GM23338 (cell line): ENCODE measurements at regions not wholly inside any gene's neighbourhood (a gene's known extent, or its start where the extent isn't known, plus 50 kb on each side); places are given as distances from the start of the nearest gene placed in this dataset.

Experiments
- ATAC-seq: fragments of 200-7000 bp; cut with Tn5 transposase; 3 replicates; pipeline ENCODE4 v1.9.1; 2020
- DNase-seq: peaks from one replicate; pipeline ENCODE4 v3.0.0-alpha.2; 2015; ENCODE audit warnings: low spot score
- H2AFZ ChIP-seq: fragments of 200-600 bp; sonication (generic); 2 replicates; pipeline ENCODE4 v1.8.0; 2016; ENCODE audit warnings: antibody characterized with exemption, mild to moderate bottlenecking, moderate library complexity
- H3F3A ChIP-seq: fragments of 200-600 bp; sonication (generic); replicated peaks from 2 replicates; pipeline ENCODE4 v1.8.0; 2017; ENCODE audit warnings: antibody characterized with exemption, mixed run types, low read depth
- H3K27ac ChIP-seq: fragments of 200-600 bp; sonication (generic); 2 replicates; pipeline ENCODE4 v1.6.1; 2016; ENCODE audit warnings: low read depth
- H3K27me3 ChIP-seq: fragments of 200-600 bp; sonication (generic); 2 replicates; pipeline ENCODE4 v1.8.0; 2016; ENCODE audit warnings: mild to moderate bottlenecking, mixed run types, moderate library complexity; ENCODE audit not compliant: insufficient read depth
- H3K36me3 ChIP-seq: fragments of 200-600 bp; sonication (generic); 2 replicates; pipeline ENCODE4 v1.8.0; 2016; ENCODE audit warnings: mild to moderate bottlenecking; ENCODE audit not compliant: insufficient read depth
- H3K4me1 ChIP-seq: fragments of 200-600 bp; sonication (generic); 2 replicates; pipeline ENCODE4 v1.8.0; 2016; ENCODE audit warnings: mild to moderate bottlenecking, moderate library complexity; ENCODE audit not compliant: insufficient read depth
- H3K4me2 ChIP-seq: fragments of 200-600 bp; sonication (generic); 2 replicates; pipeline ENCODE4 v1.7.1; 2017; ENCODE audit warnings: mixed run types
- H3K4me3 ChIP-seq: fragments of 200-600 bp; sonication (generic); 2 replicates; pipeline ENCODE4 v1.6.1; 2016; ENCODE audit warnings: mixed run types
- H3K79me2 ChIP-seq: fragments of 200-600 bp; sonication (generic); replicated peaks from 2 replicates; pipeline ENCODE4 v1.8.0; 2017; ENCODE audit warnings: mild to moderate bottlenecking; ENCODE audit not compliant: insufficient read depth
- H3K9me2 ChIP-seq: fragments of 200-600 bp; sonication (generic); 2 replicates; pipeline ENCODE4 v1.8.0; 2017; ENCODE audit not compliant: insufficient read depth
- H4K20me1 ChIP-seq: fragments of 200-600 bp; sonication (generic); replicated peaks from 2 replicates; pipeline ENCODE4 v1.8.0; 2017; ENCODE audit warnings: mild to moderate bottlenecking; ENCODE audit not compliant: insufficient read depth
- H3K27ac Mint-ChIP-seq: 2 replicates; pipeline ENCODE4 v1.8.0; 2020; ENCODE audit warnings: inconsistent platforms, mild to moderate bottlenecking, moderate library complexity, mixed read lengths
- H3K27me3 Mint-ChIP-seq: 3 replicates; pipeline ENCODE4 v1.8.0; 2022; ENCODE audit warnings: low read depth, mild to moderate bottlenecking, moderate library complexity, mixed read lengths, inconsistent platforms; ENCODE audit not compliant: insufficient read depth, poor library complexity
- H3K36me3 Mint-ChIP-seq: 3 replicates; pipeline ENCODE4 v1.8.0; 2021; ENCODE audit warnings: low read depth, mild to moderate bottlenecking, inconsistent platforms, moderate library complexity, mixed read lengths
- H3K4me1 Mint-ChIP-seq: 3 replicates; pipeline ENCODE4 v1.8.0; 2020; ENCODE audit warnings: mild to moderate bottlenecking, inconsistent platforms, mixed read lengths
- H3K4me3 Mint-ChIP-seq: 3 replicates; pipeline ENCODE4 v1.8.0; 2021; ENCODE audit warnings: moderate library complexity, mild to moderate bottlenecking, inconsistent platforms, mixed read lengths
- H3K9me3 Mint-ChIP-seq: 3 replicates; pipeline ENCODE4 v1.8.0; 2020; ENCODE audit warnings: moderate library complexity, mild to moderate bottlenecking, inconsistent platforms, mixed read lengths
- EZH2phosphoT487 ChIP-seq: fragments of 200-600 bp; sonication (generic); IDR thresholded peaks from one replicate; pipeline ENCODE4 v1.8.1; 2018; ENCODE audit warnings: antibody characterized with exemption; ENCODE audit not compliant: unreplicated experiment
- JUNB ChIP-seq: IDR thresholded peaks from one replicate; pipeline ENCODE4 v1.6.1; 2016; ENCODE audit warnings: antibody characterized with exemption; ENCODE audit not compliant: unreplicated experiment
- POLR2AphosphoS5 ChIP-seq: IDR thresholded peaks from 2 replicates; pipeline ENCODE4 v1.6.1; 2016; ENCODE audit warnings: antibody characterized with exemption, low read depth
- REST ChIP-seq: IDR thresholded peaks from one replicate; pipeline ENCODE4 v1.6.1; 2018; ENCODE audit warnings: antibody characterized with exemption; ENCODE audit not compliant: unreplicated experiment
- ZNF331 ChIP-seq: fragments of 250-450 bp; sonication (Bioruptor Pico); IDR thresholded peaks from 2 replicates; pipeline ENCODE4 v1.5.0; 2020; ENCODE audit warnings: low read depth, mild to moderate bottlenecking, moderate library complexity
- ZNF462 ChIP-seq: fragments of 250-450 bp; sonication (Bioruptor Pico); IDR thresholded peaks from 2 replicates; pipeline ENCODE4 v1.5.0; 2020; ENCODE audit warnings: mild to moderate bottlenecking, moderate library complexity

DNA sequence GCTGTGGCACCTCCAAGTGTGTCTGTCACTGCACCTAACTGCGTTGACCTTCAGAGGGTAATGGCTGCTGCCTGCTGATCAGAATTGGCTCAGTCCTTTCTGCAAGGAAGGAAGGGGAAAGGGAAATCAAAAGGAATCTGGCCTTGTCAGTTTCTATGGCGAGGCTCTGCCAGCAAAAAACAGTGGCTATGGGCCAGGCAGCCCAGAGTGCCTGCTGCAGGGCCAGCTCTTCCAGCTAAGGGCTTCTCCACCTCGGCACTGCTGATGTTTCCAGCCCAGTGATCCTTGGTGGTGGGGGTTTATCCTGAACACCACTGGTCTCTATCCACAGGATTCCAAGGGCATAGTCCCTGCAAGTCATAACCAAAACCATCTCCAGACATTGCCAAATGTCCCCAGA is 184.3 kb downstream of the TJP1 start:
- Histone ChIP-seq H3K4me2 (no peak overlapping the region), H3F3A (no peaks in the 10 kb centered on the region), H3K79me2 (no peaks in the 10 kb centered on the region), H3K4me3 (no peak overlapping the region), H3K9me2 (peaks cover 5% of the 10 kb centered on the region; the same call in 1 of the 2 replicates), H3K27ac (no peak overlapping the region), H3K36me3 (no peaks in the 10 kb centered on the region; the same call in 1 of the 2 replicates), H3K27me3 (no peaks in the 10 kb centered on the region), H2AFZ (no peak overlapping the region), H3K4me1 (no peaks in the 10 kb centered on the region), H4K20me1 (no peaks in the 10 kb centered on the region)
- ATAC-seq (no peak), DNase-seq (no peak)
- Mint-ChIP-seq H3K27ac (no peak overlapping the region), H3K36me3 (no peaks in the 10 kb centered on the region; the same call in 2 of the 3 replicates), H3K4me3 (no peak overlapping the region), H3K27me3 (peaks cover 8% of the 10 kb centered on the region), H3K9me3 (peaks cover 3% of the 10 kb centered on the region; the same call in 1 of the 3 replicates), H3K4me1 (peaks cover 4% of the 10 kb centered on the region; the same call in 2 of the 3 replicates)
- TF ChIP-seq ZNF462 (CRISPR knock-in tag): no peak

GRCh38 chr15:29637555-29637954 is 184.7 kb downstream of the TJP1 start:
- Histone ChIP-seq H3K27me3 (no peaks in the 10 kb centered on the region), H4K20me1 (no peaks in the 10 kb centered on the region), H3K4me1 (no peaks in the 10 kb centered on the region), H2AFZ (no peak overlapping the region), H3K9me2 (peaks cover 5% of the 10 kb centered on the region; the same call in 1 of the 2 replicates), H3F3A (no peaks in the 10 kb centered on the region), H3K4me2 (no peak overlapping the region), H3K4me3 (no peak overlapping the region), H3K27ac (no peak overlapping the region), H3K79me2 (no peaks in the 10 kb centered on the region), H3K36me3 (no peaks in the 10 kb centered on the region; the same call in 1 of the 2 replicates)
- DNase-seq (no peak), ATAC-seq (no peak)
- peaks cover 3% of the 10 kb centered on the region; the same call in 1 of the 3 replicates for H3K9me3 Mint-ChIP-seq
- TF ChIP-seq EZH2phosphoT487 (no peak), POLR2AphosphoS5 (no peak), ZNF331 (CRISPR knock-in tag) (no peak), REST (no peak), JUNB (no peak)
- H3K36me3 Mint-ChIP-seq: no peaks in the 10 kb centered on the region; the same call in 2 of the 3 replicates
- peaks cover 4% of the 10 kb centered on the region; the same call in 2 of the 3 replicates for H3K4me1 Mint-ChIP-seq
- no peak overlapping the region for H3K4me3 Mint-ChIP-seq
- no peak overlapping the region for H3K27ac Mint-ChIP-seq
- peaks cover 10% of the 10 kb centered on the region for H3K27me3 Mint-ChIP-seq
